ENCODE measurements at regions not wholly inside any gene's neighbourhood (a gene's known extent, or its start where the extent isn't known, plus 50 kb on each side); places are given as distances from the start of the nearest gene placed in this dataset.

DNA sequence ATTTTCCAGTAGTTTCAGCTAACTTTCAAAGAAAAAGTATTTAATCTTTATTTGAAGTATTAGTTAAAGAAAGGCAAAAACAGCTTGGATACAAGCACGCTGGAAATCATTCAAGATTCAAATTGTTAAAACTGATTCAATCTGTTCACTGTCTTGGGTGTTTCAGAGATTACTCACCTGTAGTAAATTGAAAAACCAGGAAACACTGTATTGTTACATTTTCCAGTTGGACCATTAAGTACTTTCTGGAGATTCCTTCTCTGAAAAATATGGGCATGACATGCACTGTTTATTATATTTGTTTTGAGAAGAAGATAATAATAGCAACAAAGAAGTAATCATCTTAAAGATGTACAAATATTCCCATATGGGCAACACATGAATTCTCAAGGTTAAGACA, 196.1 kb downstream of the UBE2E3 start:
- Mint-ChIP-seq H3K27ac (no peak overlapping the region), H3K36me3 (ENCODE audit: low read depth) (no peaks in the 10 kb centered on the region), H3K9me3 (no peaks in the 10 kb centered on the region), H3K4me1 (ENCODE audit: low read depth) (peaks cover 19% of the 10 kb centered on the region; the same call in 1 of the 2 replicates), H3K27me3 (ENCODE audit: insufficient read depth) (no peaks in the 10 kb centered on the region), H3K4me3 (no peak overlapping the region)
- DNase-seq, result no peak
- TF ChIP-seq, protein P1, sequence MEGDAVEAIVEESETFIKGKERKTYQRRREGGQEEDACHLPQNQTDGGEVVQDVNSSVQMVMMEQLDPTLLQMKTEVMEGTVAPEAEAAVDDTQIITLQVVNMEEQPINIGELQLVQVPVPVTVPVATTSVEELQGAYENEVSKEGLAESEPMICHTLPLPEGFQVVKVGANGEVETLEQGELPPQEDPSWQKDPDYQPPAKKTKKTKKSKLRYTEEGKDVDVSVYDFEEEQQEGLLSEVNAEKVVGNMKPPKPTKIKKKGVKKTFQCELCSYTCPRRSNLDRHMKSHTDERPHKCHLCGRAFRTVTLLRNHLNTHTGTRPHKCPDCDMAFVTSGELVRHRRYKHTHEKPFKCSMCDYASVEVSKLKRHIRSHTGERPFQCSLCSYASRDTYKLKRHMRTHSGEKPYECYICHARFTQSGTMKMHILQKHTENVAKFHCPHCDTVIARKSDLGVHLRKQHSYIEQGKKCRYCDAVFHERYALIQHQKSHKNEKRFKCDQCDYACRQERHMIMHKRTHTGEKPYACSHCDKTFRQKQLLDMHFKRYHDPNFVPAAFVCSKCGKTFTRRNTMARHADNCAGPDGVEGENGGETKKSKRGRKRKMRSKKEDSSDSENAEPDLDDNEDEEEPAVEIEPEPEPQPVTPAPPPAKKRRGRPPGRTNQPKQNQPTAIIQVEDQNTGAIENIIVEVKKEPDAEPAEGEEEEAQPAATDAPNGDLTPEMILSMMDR (IDR thresholded peaks at IDR 0.05), result no peak

DNA sequence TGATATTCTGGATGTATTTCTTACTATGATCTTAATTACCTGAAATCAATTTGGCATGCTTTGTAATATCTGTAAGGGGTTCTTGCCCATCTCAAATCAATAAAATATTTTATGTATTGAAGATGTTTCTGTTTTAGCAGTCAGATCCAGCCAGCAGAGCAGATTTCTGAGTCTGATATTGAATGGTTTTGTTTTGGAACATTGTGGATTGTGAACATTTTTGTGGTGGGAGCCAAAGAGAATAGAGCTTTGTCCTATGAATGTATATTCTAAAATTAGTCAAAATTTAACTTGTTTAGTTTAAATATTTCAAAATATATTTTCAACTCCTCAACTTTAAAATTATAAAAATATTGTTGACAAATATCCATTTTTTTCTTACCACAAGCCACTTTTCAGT, 197.0 kb downstream of the UBE2E3 start:
- Mint-ChIP-seq H3K36me3 (ENCODE audit: low read depth) (no peaks in the 10 kb centered on the region), H3K4me1 (ENCODE audit: low read depth) (peaks cover 19% of the 10 kb centered on the region; the same call in 1 of the 2 replicates), H3K4me3 (no peak overlapping the region), H3K27ac (no peak overlapping the region), H3K27me3 (ENCODE audit: insufficient read depth) (no peaks in the 10 kb centered on the region), H3K9me3 (no peaks in the 10 kb centered on the region)
- TF ChIP-seq, protein P1 (IDR thresholded peaks at IDR 0.05), result no peak
- DNase-seq, result no peak

DNA sequence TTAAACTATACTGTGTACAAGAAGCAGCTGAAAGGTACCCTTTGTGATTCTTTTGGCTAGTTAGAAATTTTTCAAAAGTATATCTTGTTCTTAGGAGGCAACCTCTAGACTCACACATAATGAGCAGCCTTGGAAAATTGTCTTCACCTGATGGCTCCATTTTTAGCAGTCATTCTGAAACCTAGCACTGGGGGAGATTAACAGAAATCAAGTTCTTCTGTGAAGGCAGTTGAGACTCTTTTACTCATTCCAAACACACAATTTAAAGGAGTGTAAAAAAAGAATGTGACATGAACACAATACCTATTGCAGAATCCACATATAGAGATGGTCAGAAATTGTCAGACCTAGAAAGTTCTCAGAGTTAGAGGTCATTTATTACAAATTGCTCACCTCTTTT, 197.7 kb downstream of the UBE2E3 start:
- TF ChIP-seq, protein P1 (IDR thresholded peaks at IDR 0.05), result no peak
- peaks cover 19% of the 10 kb centered on the region; the same call in 1 of the 2 replicates for H3K4me1 Mint-ChIP-seq (ENCODE audit: low read depth)
- no peaks in the 10 kb centered on the region for H3K9me3 Mint-ChIP-seq
- no peak for DNase-seq
- no peak overlapping the region for H3K27ac Mint-ChIP-seq
- H3K27me3 Mint-ChIP-seq (ENCODE audit: insufficient read depth), result no peaks in the 10 kb centered on the region
- no peak overlapping the region for H3K4me3 Mint-ChIP-seq
- H3K36me3 Mint-ChIP-seq (ENCODE audit: low read depth), result no peaks in the 10 kb centered on the region

DNA sequence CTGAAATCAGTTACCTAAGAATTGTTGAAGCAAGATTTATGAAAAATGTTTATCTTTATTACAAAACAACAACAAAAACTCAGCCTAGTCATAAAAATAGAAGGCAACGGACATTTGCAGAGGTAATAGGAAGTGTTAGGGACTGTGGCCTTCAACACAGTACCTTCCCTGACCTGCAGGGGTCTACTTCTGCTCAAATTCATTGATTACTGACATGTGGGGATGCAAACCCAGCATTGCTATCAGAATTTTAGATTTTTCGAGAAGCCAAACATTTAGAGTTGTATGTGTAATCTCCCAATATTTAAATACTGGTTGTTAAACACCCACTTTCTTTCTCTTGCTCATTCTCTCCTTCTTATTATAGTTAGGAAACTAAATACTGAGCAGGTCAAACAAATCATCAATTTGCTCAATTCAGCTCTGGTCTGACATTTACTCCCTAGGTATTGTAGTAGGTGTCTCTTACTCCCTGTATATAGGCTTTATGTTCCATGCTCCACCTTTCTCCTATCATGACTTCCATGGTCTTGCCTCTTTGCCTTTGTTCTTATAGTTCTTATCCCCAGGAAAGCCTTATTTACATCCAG, 198.5 kb downstream of the UBE2E3 start:
- TF ChIP-seq, protein P1 (IDR thresholded peaks at IDR 0.05), result peak; percentile 66

DNA sequence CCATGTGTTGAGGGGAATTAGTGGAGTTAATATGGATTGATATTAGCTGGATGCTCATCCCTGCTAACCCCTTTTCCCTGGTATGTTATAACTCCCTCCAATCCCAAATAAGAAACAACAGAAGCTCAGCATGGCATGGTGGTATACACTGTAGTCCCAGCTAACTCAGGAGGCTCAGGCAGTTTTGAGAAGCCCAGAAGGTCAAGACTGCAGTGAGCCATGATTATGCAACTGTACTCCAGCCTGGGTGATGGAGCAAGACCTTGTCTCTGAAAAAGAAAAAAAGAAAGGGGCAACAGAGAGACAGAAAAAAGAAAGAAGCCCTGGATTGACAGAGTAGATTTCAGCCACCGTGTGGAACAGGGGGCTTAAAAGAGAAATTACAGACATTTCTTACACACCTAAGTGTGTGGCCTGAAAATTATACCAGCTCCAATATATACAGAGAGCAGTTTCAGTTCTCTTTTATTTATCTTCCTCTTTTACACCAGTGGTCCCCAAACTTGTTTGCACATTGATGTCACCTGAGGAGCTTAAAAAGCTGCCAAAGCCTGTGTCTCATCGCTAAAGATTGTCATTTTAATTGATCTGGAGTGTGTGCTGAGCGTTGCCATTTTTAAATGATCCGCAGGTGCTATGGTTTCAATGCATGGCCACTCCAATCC, 203.6 kb downstream of the UBE2E3 start:
- H3K4me3 Mint-ChIP-seq, result no peak overlapping the region
- DNase-seq, result no peak
- TF ChIP-seq, protein P1 (IDR thresholded peaks at IDR 0.05), result no peak
- no peak overlapping the region for H3K27ac Mint-ChIP-seq
- H3K27me3 Mint-ChIP-seq (ENCODE audit: insufficient read depth), result no peaks in the 10 kb centered on the region
- H3K9me3 Mint-ChIP-seq, result no peaks in the 10 kb centered on the region
- H3K4me1 Mint-ChIP-seq (ENCODE audit: low read depth), result peaks cover 8% of the 10 kb centered on the region
- H3K36me3 Mint-ChIP-seq (ENCODE audit: low read depth), result no peaks in the 10 kb centered on the region

More for the DNA sequence above, 198.5 kb downstream of the UBE2E3 start:
- H3K27me3 Mint-ChIP-seq (ENCODE audit: insufficient read depth), result no peaks in the 10 kb centered on the region
- no peak overlapping the region for H3K27ac Mint-ChIP-seq
- H3K36me3 Mint-ChIP-seq (ENCODE audit: low read depth), result no peaks in the 10 kb centered on the region
- no peaks in the 10 kb centered on the region for H3K9me3 Mint-ChIP-seq
- peaks cover 19% of the 10 kb centered on the region; the same call in 1 of the 2 replicates for H3K4me1 Mint-ChIP-seq (ENCODE audit: low read depth)
- H3K4me3 Mint-ChIP-seq, result no peak overlapping the region
- no peak for DNase-seq
